ENCODE measurements at regions not wholly inside any gene's neighbourhood (a gene's known extent, or its start where the extent isn't known, plus 50 kb on each side); places are given as distances from the start of the nearest gene placed in this dataset.
A peak's percentile ranks its signal among the peaks of the same experiment; 100 is the strongest.

DNA sequence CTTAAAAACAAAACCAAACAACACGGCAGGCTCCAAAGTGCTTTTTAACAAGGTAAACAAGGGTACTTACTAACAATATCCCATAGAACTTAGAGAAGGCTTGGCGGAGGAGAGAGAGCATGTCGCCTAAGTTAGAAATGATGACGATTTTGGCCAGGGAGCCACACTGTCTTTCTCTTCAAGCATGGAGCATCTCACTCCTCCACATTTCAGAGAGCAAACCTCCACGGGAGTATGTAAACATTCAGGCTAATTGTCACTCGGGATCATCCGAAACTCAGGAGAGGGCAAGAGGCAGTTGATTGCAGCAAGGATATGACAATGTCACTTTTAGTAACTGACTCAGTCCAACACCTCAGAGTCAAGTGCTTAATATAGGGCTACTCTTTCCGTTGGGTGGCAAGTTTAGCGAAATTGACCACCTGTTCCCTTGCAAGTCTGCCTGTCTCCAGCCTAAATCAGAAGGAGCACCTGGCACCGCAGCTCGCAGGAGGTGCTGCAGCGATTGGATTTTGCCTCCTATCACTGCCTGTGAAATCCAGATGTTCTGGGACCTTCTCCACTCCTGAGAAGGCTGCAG lies 65.8 kb upstream of the RPS6KA2 start:
- Mint-ChIP-seq H3K27me3 (ENCODE audit: low read depth in 3 of 3) (peaks cover 0 to 9% (median 3%) of the 10 kb centered on the region in 3 donors), H3K36me3 (no peaks in the 10 kb centered on the region), H3K27ac (no peak overlapping the region), H3K9me3 (peaks cover 0 to 1% (median 0%) of the 10 kb centered on the region in 7 donors), H3K4me1 (no peaks in the 10 kb centered on the region), H3K4me3 (no peak overlapping the region)
- Histone ChIP-seq H3K4me1 (ENCODE audit: control insufficient read depth in 1 of 2, insufficient read depth in 2 of 2, low read length in 2 of 2) (no peaks in the 10 kb centered on the region), H3K4me2 (replicated peaks; ENCODE audit: extremely low read depth, low read length, poor library complexity, severe bottlenecking) (no peak overlapping the region), H3K27ac (ENCODE audit: low read depth in 1 of 2, low read length in 2 of 2) (no peak overlapping the region), H3K27me3 (ENCODE audit: control insufficient read depth in 2 of 2, insufficient read depth in 2 of 2, low read length in 2 of 2) (no peaks in the 10 kb centered on the region), H3K79me2 (ENCODE audit: insufficient read depth, low read length) (no peaks in the 10 kb centered on the region), H3K9ac (ENCODE audit: insufficient read depth, low read length, poor library complexity, severe bottlenecking) (no peak overlapping the region), H3K9me3 (replicated peaks in 1 of 2; ENCODE audit: control insufficient read depth in 1 of 2, insufficient read depth in 1 of 2, low read length in 2 of 2) (no peaks in the 10 kb centered on the region), H2AFZ (ENCODE audit: insufficient read depth, low read depth, low read length, poor library complexity, severe bottlenecking) (no peak overlapping the region), H3K4me3 (replicated peaks in 1 of 3; ENCODE audit: low read depth in 2 of 3, low read length in 3 of 3) (no peak overlapping the region), H4K20me1 (ENCODE audit: insufficient read depth, low read length) (no peaks in the 10 kb centered on the region), H3K36me3 (replicated peaks in 1 of 2; ENCODE audit: control insufficient read depth in 1 of 2, insufficient read depth in 2 of 2, low read length in 2 of 2) (no peaks in the 10 kb centered on the region)
- intact Hi-C loops (cut with micrococcal nuclease) = no loop called here
- no peak for DNase-seq
- no peak for TF ChIP-seq CTCF (IDR thresholded peaks at IDR 0.05)
- WGBS (ENCODE audit: insufficient coverage) = 98% methylated on average over 10 of the region's 12 CpGs

- no peak overlapping the region for H3K27ac ChIP-seq (ENCODE audit: low read depth in 1 of 2, low read length in 2 of 2)
- DNase-seq = no peak
- H3K9me3 Mint-ChIP-seq = peaks cover 0 to 1% (median 0%) of the 10 kb centered on the region in 7 donors
- H3K27ac Mint-ChIP-seq = peak overlapping the region in 1 of 7 donors; percentile 16
- H3K27me3 ChIP-seq (ENCODE audit: control insufficient read depth in 2 of 2, insufficient read depth in 2 of 2, low read length in 2 of 2) = no peaks in the 10 kb centered on the region
- no peak overlapping the region for H3K4me3 Mint-ChIP-seq
- H3K9ac ChIP-seq (ENCODE audit: insufficient read depth, low read length, poor library complexity, severe bottlenecking) = no peak overlapping the region
- H3K79me2 ChIP-seq (ENCODE audit: insufficient read depth, low read length) = no peaks in the 10 kb centered on the region
- H4K20me1 ChIP-seq (ENCODE audit: insufficient read depth, low read length) = no peaks in the 10 kb centered on the region
- H3K36me3 ChIP-seq (replicated peaks in 1 of 2; ENCODE audit: control insufficient read depth in 1 of 2, insufficient read depth in 2 of 2, low read length in 2 of 2) = no peaks in the 10 kb centered on the region
- intact Hi-C loops (cut with micrococcal nuclease) = no loop called here
- no peaks in the 10 kb centered on the region for H3K9me3 ChIP-seq (replicated peaks in 1 of 2; ENCODE audit: control insufficient read depth in 1 of 2, insufficient read depth in 1 of 2, low read length in 2 of 2)
- no peaks in the 10 kb centered on the region for H3K4me1 ChIP-seq (ENCODE audit: control insufficient read depth in 1 of 2, insufficient read depth in 2 of 2, low read length in 2 of 2)
- peaks cover 0 to 9% (median 3%) of the 10 kb centered on the region in 3 donors for H3K27me3 Mint-ChIP-seq (ENCODE audit: low read depth in 3 of 3)
- no peaks in the 10 kb centered on the region for H3K4me1 Mint-ChIP-seq
- TF ChIP-seq CTCF (IDR thresholded peaks at IDR 0.05) = no peak
- no peak overlapping the region for H2AFZ ChIP-seq (ENCODE audit: insufficient read depth, low read depth, low read length, poor library complexity, severe bottlenecking)
- no peak overlapping the region for H3K4me2 ChIP-seq (replicated peaks; ENCODE audit: extremely low read depth, low read length, poor library complexity, severe bottlenecking)
- H3K4me3 ChIP-seq (replicated peaks in 1 of 3; ENCODE audit: low read depth in 2 of 3, low read length in 3 of 3) = no peak overlapping the region
- no peaks in the 10 kb centered on the region for H3K36me3 Mint-ChIP-seq
- 0% methylated on average over 2 of the region's 7 CpGs for WGBS (ENCODE audit: insufficient coverage)
Observed at GRCh38 chr6:166691746-166692145, 64.7 kb upstream of the RPS6KA2 start.
